ENCODE measurements at regions not wholly inside any gene's neighbourhood (a gene's known extent, or its start where the extent isn't known, plus 50 kb on each side); places are given as distances from the start of the nearest gene placed in this dataset.

- TF ChIP-seq EP300 (IDR thresholded peaks at IDR 0.05) (no peak), POLR2A (IDR thresholded peaks at IDR 0.05) (no peak)
These were observed 729.3 kb upstream of the AUTS2 start for GRCh38 chr7:68868978-68869377.

Data from ovary (tissue), 1 donor.